ENCODE measurements at regions not wholly inside any gene's neighbourhood (a gene's known extent, or its start where the extent isn't known, plus 50 kb on each side); places are given as distances from the start of the nearest gene placed in this dataset.

DNA sequence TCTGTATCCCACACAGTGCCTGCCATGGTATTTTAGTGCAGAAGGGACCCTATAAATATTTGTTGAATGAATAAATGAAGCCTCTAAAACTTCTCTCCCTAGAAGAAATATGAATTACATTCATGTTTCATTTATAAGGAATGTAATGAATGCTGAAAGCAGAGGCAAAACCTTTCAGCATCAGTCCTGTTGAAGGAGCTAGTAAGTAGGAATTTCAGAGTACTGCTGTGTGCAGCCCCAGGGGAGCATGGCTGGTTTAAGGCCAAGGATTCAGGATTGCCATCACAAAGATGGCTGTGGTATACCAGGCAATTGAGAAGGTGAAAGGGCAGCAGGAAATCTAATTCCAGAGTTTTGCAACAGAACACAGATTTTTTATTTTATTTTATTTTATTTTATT, 1131.4 kb downstream of the IGSF11 start:
- TF ChIP-seq POLR2A (IDR thresholded peaks at IDR 0.05), result no peak
- TF ChIP-seq, protein P1, sequence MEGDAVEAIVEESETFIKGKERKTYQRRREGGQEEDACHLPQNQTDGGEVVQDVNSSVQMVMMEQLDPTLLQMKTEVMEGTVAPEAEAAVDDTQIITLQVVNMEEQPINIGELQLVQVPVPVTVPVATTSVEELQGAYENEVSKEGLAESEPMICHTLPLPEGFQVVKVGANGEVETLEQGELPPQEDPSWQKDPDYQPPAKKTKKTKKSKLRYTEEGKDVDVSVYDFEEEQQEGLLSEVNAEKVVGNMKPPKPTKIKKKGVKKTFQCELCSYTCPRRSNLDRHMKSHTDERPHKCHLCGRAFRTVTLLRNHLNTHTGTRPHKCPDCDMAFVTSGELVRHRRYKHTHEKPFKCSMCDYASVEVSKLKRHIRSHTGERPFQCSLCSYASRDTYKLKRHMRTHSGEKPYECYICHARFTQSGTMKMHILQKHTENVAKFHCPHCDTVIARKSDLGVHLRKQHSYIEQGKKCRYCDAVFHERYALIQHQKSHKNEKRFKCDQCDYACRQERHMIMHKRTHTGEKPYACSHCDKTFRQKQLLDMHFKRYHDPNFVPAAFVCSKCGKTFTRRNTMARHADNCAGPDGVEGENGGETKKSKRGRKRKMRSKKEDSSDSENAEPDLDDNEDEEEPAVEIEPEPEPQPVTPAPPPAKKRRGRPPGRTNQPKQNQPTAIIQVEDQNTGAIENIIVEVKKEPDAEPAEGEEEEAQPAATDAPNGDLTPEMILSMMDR (IDR thresholded peaks at IDR 0.05), result no peak
- TF ChIP-seq POLR2AphosphoS5 (IDR thresholded peaks at IDR 0.05), result no peak
